Activated CD8-positive, alpha-beta T cell treated with anti-CD3 and anti-CD28 coated beads, Interleukin-2, amount 10 ng/mL, durations not matched to agents 7 days and 5 days (primary cell): ENCODE measurements at regions not wholly inside any gene's neighbourhood (a gene's known extent, or its start where the extent isn't known, plus 50 kb on each side); places are given as distances from the start of the nearest gene placed in this dataset.

Source experiments
- ATAC-seq: fragments of 150-1000 bp; cut with Tn5 transposase; one replicate; pipeline ENCODE4 v1.10.0; 2021; ENCODE audit warnings: moderate library complexity
- CTCF ChIA-PET: fragments of 350-600 bp; sonication (Branson Sonifier 250); formaldehyde crosslinking; loops from one replicate; lab custom pipeline; 2021; ENCODE audit warnings: antibody characterized with exemption; lab: Charles Lee
- POLR2A ChIA-PET: fragments of 350-600 bp; sonication (Branson Sonifier 250); formaldehyde crosslinking; loops from one replicate; lab custom pipeline; 2021; ENCODE audit warnings: antibody characterized with exemption; lab: Charles Lee
- DNase-seq: peaks from one replicate; pipeline ENCODE4 v3.0.0-alpha.2; 2020
- H3K27ac Mint-ChIP-seq: one replicate; pipeline ENCODE4 v1.8.0; 2021; ENCODE audit warnings: mild to moderate bottlenecking, mixed read lengths
- H3K27me3 Mint-ChIP-seq: one replicate; pipeline ENCODE4 v1.8.0; 2021; ENCODE audit warnings: low read depth, mixed read lengths
- H3K36me3 Mint-ChIP-seq: one replicate; pipeline ENCODE4 v1.8.0; 2021; ENCODE audit warnings: low read depth, mixed read lengths
- H3K4me1 Mint-ChIP-seq: one replicate; pipeline ENCODE4 v1.8.0; 2021; ENCODE audit warnings: low read depth, mixed read lengths
- H3K4me3 Mint-ChIP-seq: one replicate; pipeline ENCODE4 v1.8.0; 2021; ENCODE audit warnings: mild to moderate bottlenecking, mixed read lengths
- H3K9me3 Mint-ChIP-seq: one replicate; pipeline ENCODE4 v1.8.0; 2022; ENCODE audit warnings: mixed read lengths; ENCODE audit not compliant: insufficient read depth

GRCh38 chr18:21928925-21929324 is 188.3 kb downstream of the MIB1 start:
- no peaks in the 10 kb centered on the region for H3K9me3 Mint-ChIP-seq
- ATAC-seq (no peak), DNase-seq (no peak)
- H3K36me3 Mint-ChIP-seq = no peaks in the 10 kb centered on the region
- no peak overlapping the region for H3K27ac Mint-ChIP-seq
- H3K4me1 Mint-ChIP-seq = no peaks in the 10 kb centered on the region
- H3K4me3 Mint-ChIP-seq = no peak overlapping the region
- H3K27me3 Mint-ChIP-seq = peaks cover 6% of the 10 kb centered on the region
- ChIA-PET CTCF (no interaction called here), POLR2A (no interaction called here)

GRCh38 chr18:21930177-21930576 is 189.6 kb downstream of the MIB1 start:
- no peaks in the 10 kb centered on the region for H3K36me3 Mint-ChIP-seq
- no peak overlapping the region for H3K27ac Mint-ChIP-seq
- no peaks in the 10 kb centered on the region for H3K9me3 Mint-ChIP-seq
- ChIA-PET POLR2A (no interaction called here), CTCF (no interaction called here)
- DNase-seq = no peak
- H3K4me1 Mint-ChIP-seq = no peaks in the 10 kb centered on the region
- H3K4me3 Mint-ChIP-seq = no peak overlapping the region
- ATAC-seq = no peak
- peaks cover 6% of the 10 kb centered on the region for H3K27me3 Mint-ChIP-seq

DNA sequence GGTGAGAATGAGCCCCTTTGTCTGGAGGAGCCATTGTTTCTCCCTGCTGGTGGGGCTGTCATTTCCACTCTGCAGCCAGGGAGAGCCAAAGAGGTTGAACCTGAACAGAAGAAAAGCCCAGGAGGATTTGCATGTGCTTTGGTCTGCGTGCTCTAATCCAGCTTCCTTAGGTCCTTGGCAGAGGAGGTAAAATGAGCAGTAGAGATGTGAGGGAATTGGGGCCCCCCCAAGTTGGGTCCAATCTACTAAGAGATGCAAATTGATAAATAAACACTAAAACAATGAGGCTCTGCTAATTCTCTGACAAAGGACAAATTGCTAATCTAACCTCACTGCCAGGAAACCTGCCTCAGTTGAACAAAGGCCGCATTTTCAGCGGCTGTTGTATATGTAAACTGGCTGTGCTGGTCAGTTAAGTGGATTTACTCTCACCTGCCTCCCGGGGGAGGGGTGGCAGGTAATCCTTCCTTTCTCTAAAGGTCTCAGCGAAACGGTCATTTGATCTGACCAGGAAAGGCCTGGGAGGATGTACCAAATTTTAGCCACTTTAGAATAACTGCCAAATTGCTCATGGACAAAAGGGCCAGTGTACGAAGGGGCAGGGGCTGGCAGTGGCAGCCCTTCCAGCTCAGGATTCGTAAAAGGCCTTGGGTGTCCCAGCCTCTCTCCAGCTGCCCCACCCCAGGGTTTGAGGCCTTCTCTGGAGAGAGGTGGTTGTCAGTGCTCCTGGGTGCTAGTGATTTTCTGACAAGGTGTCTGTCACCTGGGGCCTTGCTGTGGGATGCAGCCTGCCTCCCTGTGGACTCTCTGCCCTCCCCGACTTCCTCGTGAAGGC is 193.6 kb downstream of the MIB1 start:
- no peaks in the 10 kb centered on the region for H3K9me3 Mint-ChIP-seq
- no peak overlapping the region for H3K4me3 Mint-ChIP-seq
- ChIA-PET CTCF (no interaction called here), POLR2A (no interaction called here)
- no peak overlapping the region for H3K27ac Mint-ChIP-seq
- no peaks in the 10 kb centered on the region for H3K36me3 Mint-ChIP-seq
- no peaks in the 10 kb centered on the region for H3K4me1 Mint-ChIP-seq
- H3K27me3 Mint-ChIP-seq = peaks cover 4% of the 10 kb centered on the region
- no peak for DNase-seq
- ATAC-seq = no peak

GRCh38 chr18:21934766-21935015 is 194.1 kb downstream of the MIB1 start:
- ChIA-PET POLR2A (no interaction called here), CTCF (no interaction called here)
- H3K27ac Mint-ChIP-seq = no peak overlapping the region
- no peaks in the 10 kb centered on the region for H3K4me1 Mint-ChIP-seq
- H3K27me3 Mint-ChIP-seq = peaks cover 4% of the 10 kb centered on the region
- no peaks in the 10 kb centered on the region for H3K9me3 Mint-ChIP-seq
- no peak for DNase-seq
- no peaks in the 10 kb centered on the region for H3K36me3 Mint-ChIP-seq
- no peak overlapping the region for H3K4me3 Mint-ChIP-seq
- ATAC-seq = no peak

DNA sequence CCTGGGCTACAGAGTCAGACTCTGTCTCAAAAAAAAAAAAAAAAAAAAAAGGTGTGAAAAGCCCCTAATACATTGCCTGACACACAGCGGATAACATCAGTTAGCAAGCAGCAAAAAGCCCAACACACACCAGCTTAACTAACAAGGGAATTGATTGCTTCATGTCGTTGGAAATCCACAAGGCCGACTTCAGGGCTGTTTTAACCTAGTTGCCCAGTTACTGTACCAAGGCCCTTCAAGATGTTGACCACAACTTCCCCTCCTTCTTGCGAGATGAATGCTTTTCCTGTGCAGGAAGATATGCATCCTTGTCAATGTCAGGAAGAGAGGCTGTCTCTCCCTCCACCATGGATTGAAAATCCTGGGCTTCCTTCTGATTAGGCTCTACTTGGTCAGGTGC is 202.9 kb downstream of the MIB1 start:
- Mint-ChIP-seq H3K4me3 (no peak overlapping the region), H3K27me3 (peaks cover 2% of the 10 kb centered on the region), H3K9me3 (no peaks in the 10 kb centered on the region), H3K4me1 (no peaks in the 10 kb centered on the region), H3K27ac (no peak overlapping the region), H3K36me3 (no peaks in the 10 kb centered on the region)
- ChIA-PET POLR2A (no interaction called here), CTCF (no interaction called here)
- ATAC-seq (no peak), DNase-seq (no peak)

GRCh38 chr18:21949326-21950015 is 208.9 kb downstream of the MIB1 start:
- DNase-seq (no peak), ATAC-seq (no peak)
- Mint-ChIP-seq H3K36me3 (no peaks in the 10 kb centered on the region), H3K4me1 (no peaks in the 10 kb centered on the region), H3K9me3 (no peaks in the 10 kb centered on the region), H3K27ac (no peak overlapping the region), H3K27me3 (peaks cover 7% of the 10 kb centered on the region), H3K4me3 (no peak overlapping the region)
- POLR2A ChIA-PET = no interaction called here
- CTCF ChIA-PET = no interaction called here

DNA sequence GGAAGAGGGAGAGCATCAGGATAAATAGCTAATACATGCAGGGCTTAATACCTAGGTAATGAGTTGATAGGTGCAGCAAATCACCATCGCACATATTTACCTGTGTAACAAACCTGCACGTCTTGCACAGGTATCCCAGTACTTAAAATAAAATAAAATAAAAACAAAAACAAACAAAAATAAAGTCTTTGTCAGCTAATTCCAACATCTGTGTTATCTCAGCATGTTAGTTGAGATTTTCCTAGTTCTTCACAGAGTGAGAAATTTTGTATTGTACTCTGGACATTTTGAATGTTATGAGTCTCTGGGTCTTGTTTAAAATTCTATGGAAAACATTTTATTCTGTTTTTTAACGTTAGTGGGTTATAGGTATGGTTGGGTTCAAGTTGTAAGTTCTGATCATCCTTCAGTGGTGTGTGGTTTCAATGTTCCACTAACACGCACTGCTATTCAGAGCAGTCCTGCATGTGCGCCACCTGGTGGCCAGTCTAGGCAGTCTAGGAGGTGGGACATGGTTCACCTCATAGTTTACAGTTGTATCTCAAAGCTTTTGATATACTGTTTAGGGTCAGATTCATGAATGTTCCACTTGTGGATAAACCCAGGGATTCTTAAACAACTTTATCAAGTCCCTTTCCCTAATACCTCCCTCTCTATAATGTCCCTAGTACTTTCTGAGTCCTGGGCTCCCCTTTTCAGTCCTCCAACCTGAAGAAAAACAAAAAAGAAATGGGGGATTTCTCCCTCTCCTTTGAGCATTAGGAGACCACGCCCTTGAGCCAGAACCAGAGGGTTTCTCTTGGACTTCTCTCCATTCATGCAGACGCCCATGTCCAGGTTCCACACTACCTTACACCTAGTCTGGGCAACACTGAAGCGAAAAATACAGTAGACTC is 213.4 kb upstream of the GATA6 start:
- DNase-seq (peak; percentile 81), ATAC-seq (peak; percentile 99)
- ChIA-PET CTCF (interaction anchor here (0.7 to 1.7 kb wide), 4 partner anchors 12 to 761 kb away, joined by 3 to 8 read pairs (median 4); no protein-coding TSS in a partner anchor), POLR2A (no interaction called here)
- Mint-ChIP-seq H3K9me3 (no peaks in the 10 kb centered on the region), H3K36me3 (no peaks in the 10 kb centered on the region), H3K4me3 (no peak overlapping the region), H3K27ac (no peak overlapping the region), H3K27me3 (peaks cover 13% of the 10 kb centered on the region), H3K4me1 (no peaks in the 10 kb centered on the region)

GRCh38 chr18:21958263-21958662 is 211.1 kb upstream of the GATA6 start:
- CTCF ChIA-PET = no interaction called here
- no peaks in the 10 kb centered on the region for H3K4me1 Mint-ChIP-seq
- H3K9me3 Mint-ChIP-seq = no peaks in the 10 kb centered on the region
- H3K36me3 Mint-ChIP-seq = no peaks in the 10 kb centered on the region
- ATAC-seq = no peak
- POLR2A ChIA-PET = no interaction called here
- no peak for DNase-seq
- H3K4me3 Mint-ChIP-seq = no peak overlapping the region
- no peak overlapping the region for H3K27ac Mint-ChIP-seq
- peaks cover 13% of the 10 kb centered on the region for H3K27me3 Mint-ChIP-seq

GRCh38 chr18:21958707-21959450 is 210.5 kb upstream of the GATA6 start:
- DNase-seq = no peak
- Mint-ChIP-seq H3K9me3 (no peaks in the 10 kb centered on the region), H3K27me3 (peaks cover 12% of the 10 kb centered on the region), H3K36me3 (no peaks in the 10 kb centered on the region), H3K4me1 (no peaks in the 10 kb centered on the region), H3K4me3 (no peak overlapping the region), H3K27ac (no peak overlapping the region)
- no peak for ATAC-seq
- ChIA-PET CTCF (no interaction called here), POLR2A (no interaction called here)

- ATAC-seq (no peak), DNase-seq (no peak)
- Mint-ChIP-seq H3K27me3 (peaks cover 8% of the 10 kb centered on the region), H3K27ac (no peak overlapping the region), H3K9me3 (no peaks in the 10 kb centered on the region), H3K4me3 (no peak overlapping the region), H3K36me3 (no peaks in the 10 kb centered on the region), H3K4me1 (no peaks in the 10 kb centered on the region)
- POLR2A ChIA-PET = no interaction called here
- CTCF ChIA-PET = no interaction called here
Measured at GRCh38 chr18:21960189-21960588, 209.2 kb upstream of the GATA6 start.

GRCh38 chr18:21963336-21963735 is 206.1 kb upstream of the GATA6 start:
- H3K36me3 Mint-ChIP-seq = no peaks in the 10 kb centered on the region
- H3K27me3 Mint-ChIP-seq = peaks cover 4% of the 10 kb centered on the region
- POLR2A ChIA-PET = no interaction called here
- no peak for DNase-seq
- no peaks in the 10 kb centered on the region for H3K4me1 Mint-ChIP-seq
- ATAC-seq = no peak
- no peak overlapping the region for H3K27ac Mint-ChIP-seq
- CTCF ChIA-PET = no interaction called here
- no peak overlapping the region for H3K4me3 Mint-ChIP-seq
- no peaks in the 10 kb centered on the region for H3K9me3 Mint-ChIP-seq
